HG03460 (cell line): ENCODE measurements at regions not wholly inside any gene's neighbourhood (a gene's known extent, or its start where the extent isn't known, plus 50 kb on each side); places are given as distances from the start of the nearest gene placed in this dataset.
"Not testable (repeated sequence)": the region's sequence is repeated elsewhere in the genome, so short reads cannot be mapped to it uniquely, and the experiment has no call there.

ENCODE experiments used
- ATAC-seq: cut with Tn5 transposase; IDR thresholded peaks from one replicate; pipeline ENCODE4 v1.9.1; 2021; ENCODE audit not compliant: unreplicated experiment

GRCh38 chr6:14475306-14475705 lies 357.7 kb downstream of the CD83 start:
- no peak for ATAC-seq

DNA sequence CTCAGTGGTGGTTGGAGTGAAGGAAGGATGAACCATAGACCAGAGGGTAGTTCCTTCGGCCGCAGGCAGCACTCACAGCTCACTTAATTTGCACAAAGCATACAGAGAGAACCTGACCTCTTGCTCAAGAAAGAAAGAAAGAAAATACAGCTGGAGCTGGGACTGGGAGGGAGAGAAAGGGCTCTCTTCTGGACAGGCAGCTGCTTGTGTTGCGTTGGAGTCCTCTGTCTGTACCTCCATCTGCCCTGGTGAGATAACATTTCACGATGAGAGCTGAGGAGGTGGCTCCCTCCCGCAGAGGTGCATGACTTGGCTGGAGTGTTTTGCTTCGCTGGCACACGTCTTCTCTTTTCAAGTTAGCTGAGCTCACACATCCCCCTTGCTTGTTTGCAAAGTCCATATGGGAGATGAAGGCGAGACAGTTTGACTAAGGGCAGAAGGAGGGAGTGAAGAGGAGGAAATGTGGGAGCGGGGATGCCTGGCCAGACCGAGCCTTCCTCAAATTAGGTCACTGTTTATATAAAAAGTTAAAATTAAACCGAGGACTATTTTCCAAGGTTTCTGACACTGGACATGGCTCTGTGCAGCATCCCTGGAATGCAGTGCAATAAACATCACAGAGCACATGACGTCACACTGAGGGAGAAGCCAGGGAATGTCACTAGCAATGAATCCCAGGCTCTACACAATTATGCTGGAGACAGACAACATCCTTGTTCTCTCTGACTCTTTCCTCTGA lies 359.4 kb downstream of the CD83 start:
- ATAC-seq = no peak

DNA sequence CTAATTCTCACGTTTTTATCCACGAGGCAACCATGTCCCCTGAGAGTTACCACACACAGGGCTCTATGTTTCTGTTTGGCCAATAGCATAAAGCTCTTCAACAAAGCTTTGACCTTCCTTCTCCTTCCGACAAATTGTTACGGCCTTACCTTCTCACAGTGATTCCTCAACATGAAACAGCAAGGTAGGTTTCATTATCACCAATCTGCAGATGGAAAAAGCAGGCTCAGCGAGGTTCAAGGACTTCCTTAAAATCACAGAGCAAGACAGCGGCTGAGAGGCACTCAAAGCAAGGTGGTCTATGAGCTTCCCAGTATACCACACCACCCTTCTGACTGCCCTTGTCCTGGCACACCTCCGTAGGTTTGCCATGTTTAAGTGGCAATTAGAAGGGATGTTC lies 360.0 kb downstream of the CD83 start:
- no peak for ATAC-seq

DNA sequence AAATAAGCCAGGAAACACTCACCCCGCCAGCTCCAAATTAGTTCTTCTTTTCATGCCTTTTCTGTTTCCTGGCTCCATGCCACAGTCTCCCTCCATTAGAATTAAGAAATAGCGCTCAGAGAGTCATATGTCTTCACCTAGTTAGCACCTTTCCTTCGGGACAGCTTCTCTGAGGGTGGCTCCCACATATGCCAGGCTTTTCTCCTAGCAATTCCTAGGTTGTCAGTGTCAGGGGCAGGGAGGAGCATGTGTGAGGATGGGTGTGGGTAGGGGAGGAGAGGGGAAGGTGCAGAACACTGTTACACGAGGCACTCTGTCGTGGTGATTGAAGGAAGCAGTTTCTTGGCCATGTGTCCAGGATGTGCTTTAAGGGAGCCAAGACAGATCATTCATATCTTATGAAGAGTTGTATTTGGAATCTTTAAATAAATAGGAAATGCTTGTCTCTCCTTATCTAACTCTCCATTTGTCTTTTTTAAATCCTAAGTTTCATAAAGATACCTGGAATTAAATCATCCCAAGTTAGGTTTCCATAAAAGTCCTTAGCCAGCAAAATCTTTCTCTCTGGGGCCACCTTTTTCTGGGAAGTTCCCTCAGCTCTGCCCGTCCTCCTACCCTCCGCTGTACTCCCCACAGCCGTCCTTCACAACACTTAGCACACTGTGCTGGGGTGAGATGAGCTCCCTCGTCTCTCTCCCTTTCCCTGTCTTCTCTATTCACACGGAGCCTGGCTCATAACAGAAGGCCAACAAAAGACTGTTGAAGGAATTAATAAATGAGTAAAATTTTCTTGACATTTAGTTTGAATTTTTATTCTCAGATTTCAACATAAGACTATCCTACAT lies 361.0 kb downstream of the CD83 start:
- no peak for ATAC-seq

GRCh38 chr6:14481946-14482345 lies 364.4 kb downstream of the CD83 start:
- not testable (repeated sequence) for ATAC-seq

GRCh38 chr6:14487625-14488024 lies 370.1 kb downstream of the CD83 start:
- ATAC-seq = no peak

DNA sequence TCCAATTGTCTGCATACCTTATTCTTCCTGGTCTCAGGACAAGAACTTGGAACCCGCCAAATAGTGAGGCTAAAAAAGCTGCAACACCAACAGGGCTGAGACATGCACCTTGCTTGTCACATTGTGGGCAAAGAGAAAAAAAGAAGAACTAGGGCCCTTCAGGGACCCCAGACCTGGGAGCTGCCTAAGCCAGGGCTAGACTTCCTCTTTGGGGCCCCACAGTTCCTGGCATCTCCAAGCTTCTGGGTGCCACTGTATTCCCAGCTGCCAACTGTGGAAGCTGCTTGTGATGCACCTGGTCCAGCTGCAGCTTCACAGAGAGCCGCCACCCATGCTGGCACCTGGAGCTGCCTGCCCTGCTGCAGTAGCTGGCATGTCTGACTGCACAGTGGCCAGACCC lies 370.6 kb downstream of the CD83 start:
- ATAC-seq = no peak

DNA sequence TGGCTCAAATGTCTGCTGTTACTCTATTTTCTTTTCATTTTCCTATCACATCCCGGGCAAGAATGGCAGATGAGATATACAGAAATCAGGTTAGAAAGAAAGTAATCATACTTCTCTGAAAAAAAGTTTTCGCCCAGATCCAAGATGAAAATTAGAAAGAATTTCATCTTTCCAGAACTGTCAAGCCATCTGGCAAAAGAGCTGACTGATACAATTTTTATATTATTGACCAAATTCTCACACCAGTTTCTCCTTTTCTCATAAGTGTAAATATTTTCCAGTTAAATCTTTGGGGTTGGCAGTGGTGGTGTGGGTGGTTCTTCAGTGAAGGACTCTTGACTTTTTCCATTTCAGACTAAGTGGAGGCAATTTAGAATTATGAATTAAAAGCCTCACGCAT lies 371.9 kb downstream of the CD83 start:
- ATAC-seq = no peak

DNA sequence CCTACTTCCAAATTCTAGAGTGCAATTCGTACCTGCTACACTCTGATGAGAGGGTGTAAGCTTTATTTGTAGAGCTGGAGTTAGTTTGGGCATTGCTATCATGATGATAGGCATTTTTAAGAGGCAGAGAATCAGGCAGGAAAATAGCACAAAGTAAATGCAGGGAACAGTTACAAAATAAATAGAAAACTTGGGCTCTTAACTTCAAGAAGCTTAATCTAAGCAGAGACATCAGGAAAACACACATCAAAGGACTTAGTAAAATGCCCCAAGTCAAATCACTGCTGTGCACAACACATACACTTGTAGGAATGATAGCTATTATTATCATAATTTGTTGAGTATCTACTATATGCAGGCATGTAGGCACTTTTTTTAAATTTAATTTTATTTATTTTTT lies 381.2 kb downstream of the CD83 start:
- ATAC-seq = no peak

DNA sequence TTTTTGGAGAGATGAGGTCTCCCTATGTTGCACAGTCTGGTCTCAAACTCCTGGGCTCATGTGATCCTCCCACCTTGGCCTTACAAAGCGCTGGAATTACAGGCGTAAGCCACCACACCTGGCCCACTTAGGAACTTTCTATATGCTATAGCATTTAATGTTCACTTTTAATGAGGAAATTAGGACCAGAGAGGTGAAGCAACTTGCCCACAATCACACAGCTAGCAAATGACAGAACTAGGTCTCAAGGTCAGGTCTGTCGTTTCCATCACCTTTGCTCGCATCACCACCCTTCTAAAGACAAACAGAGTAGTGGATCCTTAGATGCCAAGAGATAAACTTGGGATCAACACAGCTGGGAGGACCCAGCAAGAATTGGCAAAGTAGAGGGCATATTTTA lies 381.7 kb downstream of the CD83 start:
- no peak for ATAC-seq

DNA sequence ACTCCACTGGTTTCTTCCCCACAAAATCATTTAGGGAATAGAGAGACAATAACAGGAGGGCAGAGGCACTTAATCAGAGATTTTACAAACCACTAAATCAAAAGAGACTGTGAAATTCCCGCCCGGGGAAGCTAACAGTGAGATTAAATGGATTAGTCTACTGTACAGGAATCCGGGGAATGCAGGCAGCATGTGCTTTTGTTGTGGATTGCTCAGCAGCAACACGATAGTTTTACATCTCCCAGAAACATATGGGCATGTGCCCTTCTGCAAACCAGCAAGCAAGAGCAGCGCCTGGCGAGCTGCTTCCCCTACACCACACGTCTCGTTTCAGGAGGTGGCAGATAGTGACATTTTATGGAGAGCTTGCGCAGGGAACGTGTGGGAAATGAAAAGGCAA lies 382.3 kb downstream of the CD83 start:
- ATAC-seq = no peak

DNA sequence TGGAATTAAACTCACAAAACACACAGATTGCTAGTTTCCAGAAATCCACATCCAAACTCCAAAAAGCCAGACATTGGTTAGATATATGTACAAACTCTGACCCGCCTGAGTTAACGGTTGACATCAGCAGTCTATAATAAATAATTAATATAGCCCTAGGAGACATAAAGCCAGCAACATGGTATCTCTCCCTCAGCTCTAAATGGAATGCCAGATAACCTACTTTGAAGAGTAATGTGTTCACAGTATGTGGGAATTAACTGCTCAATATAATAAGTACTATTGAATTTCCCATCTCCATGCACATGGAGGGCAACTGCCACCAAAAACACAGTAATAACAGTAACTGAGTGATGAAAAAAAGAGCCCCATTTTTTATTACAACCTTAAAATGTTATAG lies 383.2 kb downstream of the CD83 start:
- ATAC-seq = no peak

GRCh38 chr6:14501240-14501639 lies 383.7 kb downstream of the CD83 start:
- no peak for ATAC-seq

DNA sequence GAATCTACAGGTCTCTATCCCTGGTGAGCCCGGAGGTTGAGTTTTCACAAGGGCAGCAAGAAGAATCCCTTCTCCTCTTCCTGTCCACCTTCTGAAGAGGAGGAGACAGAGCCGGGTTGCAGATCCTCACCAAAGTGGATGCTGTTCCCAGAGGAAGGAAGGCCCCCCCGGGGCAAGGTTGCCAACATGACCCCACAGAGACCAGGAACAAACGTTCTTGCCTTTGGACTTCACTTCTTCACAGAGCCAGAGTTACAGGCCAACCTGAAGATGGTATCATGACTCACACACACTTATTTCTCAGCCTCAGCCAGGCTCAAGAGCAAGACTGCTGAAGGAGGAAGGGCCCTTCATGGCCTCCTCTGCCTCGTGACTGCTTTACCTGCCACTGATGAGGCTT lies 384.3 kb downstream of the CD83 start:
- ATAC-seq = no peak

DNA sequence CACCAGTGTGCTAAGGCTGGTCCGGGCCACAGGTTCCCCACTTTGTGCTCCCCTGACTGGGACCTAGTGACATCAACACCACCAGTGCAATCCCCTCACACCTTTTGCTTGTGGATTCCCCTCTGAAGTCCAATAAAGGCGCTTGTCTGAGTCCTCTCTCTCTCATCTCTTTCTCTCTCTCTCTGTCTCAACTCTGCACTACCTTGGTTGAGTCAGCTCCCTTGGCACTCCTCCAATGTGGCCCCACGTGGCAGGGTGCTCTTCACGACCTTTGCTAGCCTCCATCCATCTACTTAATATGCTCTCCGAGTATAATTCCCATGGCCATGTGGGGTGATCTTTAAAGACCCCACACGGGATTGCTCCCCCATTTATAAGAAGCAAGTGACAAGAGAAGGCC lies 385.0 kb downstream of the CD83 start:
- ATAC-seq = no peak

DNA sequence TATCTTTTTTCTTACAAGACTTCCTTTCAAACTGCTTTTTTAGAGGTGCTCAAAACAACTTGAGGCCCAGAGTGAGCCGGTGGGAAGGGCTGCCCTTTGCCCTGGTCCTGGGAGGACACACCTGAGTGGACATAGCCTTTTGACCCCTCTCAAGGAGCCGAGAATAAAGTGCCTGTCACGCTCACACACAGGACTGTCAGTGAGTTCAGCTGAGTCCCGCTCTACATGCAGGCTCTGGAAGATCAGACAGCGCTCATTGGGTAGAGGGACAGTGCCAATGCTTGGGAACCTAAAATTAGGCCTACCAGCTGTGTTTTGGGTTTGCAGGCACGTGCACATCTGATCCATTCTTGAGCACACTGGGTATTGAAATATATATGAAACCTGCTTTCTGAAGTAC lies 387.8 kb downstream of the CD83 start:
- no peak for ATAC-seq

DNA sequence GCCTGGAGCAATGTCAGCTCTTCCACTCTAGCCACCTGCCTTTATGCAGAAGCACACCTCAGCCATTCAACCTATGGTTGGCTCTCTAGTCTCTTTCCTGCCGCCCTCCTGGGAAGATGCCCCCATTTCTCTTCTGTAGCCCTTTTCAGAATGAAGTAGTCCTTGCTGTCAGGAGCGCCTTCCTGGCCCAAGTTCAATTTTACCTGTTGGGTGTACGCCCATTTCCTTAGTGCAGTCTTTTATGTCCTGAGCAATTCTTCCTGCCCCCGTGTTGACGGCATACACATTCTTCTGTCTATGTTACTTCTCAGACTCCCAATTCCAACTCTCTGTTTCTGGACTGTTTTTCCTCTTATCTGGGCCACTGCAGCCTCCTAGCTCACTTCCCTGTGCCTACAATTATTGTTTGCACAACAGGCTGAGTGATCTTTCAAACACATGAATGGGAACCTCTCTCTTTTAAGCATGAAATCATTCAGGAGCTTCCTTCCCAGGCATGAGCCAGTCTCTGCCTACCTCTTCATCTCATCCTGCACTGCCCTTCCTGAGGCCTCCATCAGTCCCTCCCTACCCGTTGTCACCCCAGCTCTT lies 389.2 kb downstream of the CD83 start:
- ATAC-seq = no peak

DNA sequence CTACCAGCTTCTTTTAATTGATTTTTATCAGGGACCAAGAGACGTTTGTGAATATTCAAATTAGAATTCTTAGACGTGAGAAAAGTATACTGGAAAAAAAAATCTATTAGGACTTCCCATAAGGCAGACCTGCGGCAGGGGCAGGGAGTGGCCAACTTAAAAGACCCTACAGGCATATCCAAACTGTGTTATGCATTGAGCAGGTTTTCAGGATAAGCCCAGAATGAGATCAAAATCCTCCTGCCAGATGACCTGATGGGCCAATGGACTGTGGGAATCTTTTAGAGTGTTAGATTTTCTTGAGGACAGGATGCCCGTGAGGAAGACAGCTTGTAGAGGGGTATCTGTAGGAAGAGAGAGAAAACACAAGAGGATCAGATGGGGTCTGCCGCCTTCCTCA lies 391.5 kb downstream of the CD83 start:
- ATAC-seq = no peak

GRCh38 chr6:14510038-14510437 lies 392.5 kb downstream of the CD83 start:
- ATAC-seq = no peak

GRCh38 chr6:14511061-14511586 lies 393.6 kb downstream of the CD83 start:
- no peak for ATAC-seq

- no peak for ATAC-seq
Measured at GRCh38 chr6:14512246-14512645, 394.7 kb downstream of the CD83 start.
